Right lobe of liver (tissue), 4 donors: ENCODE measurements at regions not wholly inside any gene's neighbourhood (a gene's known extent, or its start where the extent isn't known, plus 50 kb on each side); places are given as distances from the start of the nearest gene placed in this dataset.
"Not testable (repeated sequence)": the region's sequence is repeated elsewhere in the genome, so short reads cannot be mapped to it uniquely, and the experiment has no call there.

Source experiments
- CTCF ChIP-seq, 4 donors: fragments of 200-600 bp in 3 of 4; fragments of 450-650 bp in 1 of 4; IDR thresholded peaks; one replicate each; pipeline versions ENCODE4 v1.5.1 to v1.8.0; 2016 to 2022; ENCODE audit warnings: antibody characterized with exemption in 4 of 4, mild to moderate bottlenecking in 2 of 4
- POLR2A ChIP-seq: fragments of 450-650 bp; IDR thresholded peaks from one replicate; pipeline ENCODE4 v1.6.1; 2017; ENCODE audit warnings: antibody characterized with exemption, mild to moderate bottlenecking
- donor health status: DM: no; HTN: no; CAD: no.
- donor health status: DM: no; HTN: no; CAD: no.
- donor health status: DM: no; HTN: yes; CAD: no.

DNA sequence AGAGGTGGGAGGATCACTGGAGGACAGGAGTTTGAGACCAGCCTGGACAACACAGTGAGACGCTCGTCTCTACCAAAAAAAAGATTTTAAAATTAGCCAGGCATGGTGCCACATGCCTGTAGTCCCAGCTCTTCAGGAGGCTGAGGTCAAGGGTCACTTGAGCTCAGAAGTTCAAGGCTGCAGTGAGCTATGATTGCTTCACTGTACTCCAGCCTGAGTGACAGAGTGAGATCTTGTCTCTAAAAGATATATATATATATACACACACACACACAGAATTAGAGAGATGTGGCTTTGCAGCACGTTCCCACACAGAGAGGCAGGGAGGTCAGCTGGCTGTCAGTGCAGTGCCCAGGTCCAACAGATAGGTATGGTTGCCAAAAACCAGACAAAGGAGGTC lies 363.4 kb downstream of the BCL2L11 start:
- TF ChIP-seq CTCF (IDR thresholded peaks at IDR 0.05); POLR2A: not testable (repeated sequence)
